ENCODE measurements at regions not wholly inside any gene's neighbourhood (a gene's known extent, or its start where the extent isn't known, plus 50 kb on each side); places are given as distances from the start of the nearest gene placed in this dataset.

- no peaks in the 10 kb centered on the region for H3K27me3 ChIP-seq
- no peak overlapping the region for H3K4me3 ChIP-seq
- no peaks in the 10 kb centered on the region for H3K9me3 ChIP-seq
- no peaks in the 10 kb centered on the region for H3K36me3 ChIP-seq
- H3K4me1 ChIP-seq, result no peaks in the 10 kb centered on the region
- DNase-seq (no peak), ATAC-seq (ENCODE audit: low FRiP score in 2 of 2) (no peak)
- H3K27ac ChIP-seq, result no peak overlapping the region
- WGBS, 2 donors, result 91 to 98% methylated on average over 2 of the region's 2 CpGs
- TF ChIP-seq CTCF (IDR thresholded peaks at IDR 0.05), result no peak
- TF ChIP-seq POLR2A (IDR thresholded peaks at IDR 0.05), result no peak
These were observed 71.1 kb downstream of the AVPR1A start for GRCh38 chr12:63079791-63080502.

- Histone ChIP-seq H3K4me1 (no peaks in the 10 kb centered on the region), H3K36me3 (no peaks in the 10 kb centered on the region), H3K9me3 (no peaks in the 10 kb centered on the region), H3K27me3 (no peaks in the 10 kb centered on the region), H3K4me3 (no peak overlapping the region), H3K27ac (no peak overlapping the region)
- no peak for DNase-seq
- 90 to 100% methylated on average over 2 of the region's 2 CpGs for whole genome bisulfite sequencing, 2 donors
- ATAC-seq (ENCODE audit: low FRiP score in 2 of 2), result no peak
- TF ChIP-seq POLR2A (IDR thresholded peaks at IDR 0.05), result no peak
- no peak for TF ChIP-seq POLR2AphosphoS5 (IDR thresholded peaks at IDR 0.05)
- no peak for TF ChIP-seq EP300 (IDR thresholded peaks at IDR 0.05)
- TF ChIP-seq CTCF (IDR thresholded peaks at IDR 0.05), result no peak
These were observed 72.1 kb downstream of the AVPR1A start for GRCh38 chr12:63078906-63079305.

- Histone ChIP-seq H3K27me3 (no peaks in the 10 kb centered on the region), H3K9me3 (no peaks in the 10 kb centered on the region), H3K4me3 (no peak overlapping the region), H3K27ac (no peak overlapping the region), H3K4me1 (no peaks in the 10 kb centered on the region), H3K36me3 (no peaks in the 10 kb centered on the region)
- ATAC-seq (ENCODE audit: low FRiP score in 2 of 2) (no peak), DNase-seq (no peak)
- TF ChIP-seq CTCF (IDR thresholded peaks at IDR 0.05), result no peak
- TF ChIP-seq POLR2A (IDR thresholded peaks at IDR 0.05), result no peak
- no peak for TF ChIP-seq EP300 (IDR thresholded peaks at IDR 0.05)
- TF ChIP-seq POLR2AphosphoS5 (IDR thresholded peaks at IDR 0.05), result no peak
- WGBS, 2 donors, result 84% methylated on average over 3 of the region's 3 CpGs
These were observed 75.5 kb downstream of the AVPR1A start for GRCh38 chr12:63075376-63076060.

GRCh38 chr12:63070709-63071108, 80.3 kb downstream of the AVPR1A start:
- TF ChIP-seq EP300 (IDR thresholded peaks at IDR 0.05), result no peak
- TF ChIP-seq POLR2A (IDR thresholded peaks at IDR 0.05), result no peak
- TF ChIP-seq CTCF (IDR thresholded peaks at IDR 0.05), result no peak
- no peak for TF ChIP-seq POLR2AphosphoS5 (IDR thresholded peaks at IDR 0.05)
- H3K27me3 ChIP-seq, result no peaks in the 10 kb centered on the region
- no peak overlapping the region for H3K27ac ChIP-seq
- no peaks in the 10 kb centered on the region for H3K9me3 ChIP-seq
- H3K36me3 ChIP-seq, result no peaks in the 10 kb centered on the region
- no peak for DNase-seq
- no peak for ATAC-seq (ENCODE audit: low FRiP score in 2 of 2)
- no peaks in the 10 kb centered on the region for H3K4me1 ChIP-seq
- H3K4me3 ChIP-seq, result no peak overlapping the region
- WGBS, 2 donors, result 76 to 82% methylated on average over 3 of the region's 3 CpGs

All from upper lobe of left lung (tissue), 6 donors.